GM19463 (cell line): ENCODE measurements at regions not wholly inside any gene's neighbourhood (a gene's known extent, or its start where the extent isn't known, plus 50 kb on each side); places are given as distances from the start of the nearest gene placed in this dataset.

Source experiments
- ATAC-seq: cut with Tn5 transposase; IDR thresholded peaks from one replicate; pipeline ENCODE4 v1.9.1; 2021; ENCODE audit warnings: mild to moderate bottlenecking, moderate library complexity; ENCODE audit not compliant: unreplicated experiment

GRCh38 chr20:11328839-11329238, 588.9 kb upstream of the BTBD3 start:
- ATAC-seq: no peak

GRCh38 chr20:11329271-11329670, 588.4 kb upstream of the BTBD3 start:
- ATAC-seq: no peak

GRCh38 chr20:11331096-11331495, 586.6 kb upstream of the BTBD3 start:
- no peak for ATAC-seq

- no peak for ATAC-seq
Measured at GRCh38 chr20:11332381-11332780, 585.3 kb upstream of the BTBD3 start.

GRCh38 chr20:11333634-11334033, 584.1 kb upstream of the BTBD3 start:
- ATAC-seq: no peak

GRCh38 chr20:11337361-11338130, 580.1 kb upstream of the BTBD3 start:
- ATAC-seq: no peak

- no peak for ATAC-seq
Measured at GRCh38 chr20:11338496-11339306, 579.0 kb upstream of the BTBD3 start.

- no peak for ATAC-seq
Measured at GRCh38 chr20:11344939-11345338, 572.8 kb upstream of the BTBD3 start.

- ATAC-seq: no peak
Measured at GRCh38 chr20:11347738-11348137, 570.0 kb upstream of the BTBD3 start.

- ATAC-seq: no peak
Measured at GRCh38 chr20:11350126-11351005, 567.3 kb upstream of the BTBD3 start.

GRCh38 chr20:11352041-11352440, 565.7 kb upstream of the BTBD3 start:
- no peak for ATAC-seq

- ATAC-seq: no peak
Measured at GRCh38 chr20:11354846-11355245, 562.8 kb upstream of the BTBD3 start.

- ATAC-seq: no peak
Measured at GRCh38 chr20:11355345-11355744, 562.3 kb upstream of the BTBD3 start.

- ATAC-seq: no peak
Measured at GRCh38 chr20:11356061-11356460, 561.6 kb upstream of the BTBD3 start.

- no peak for ATAC-seq
Measured at GRCh38 chr20:11362450-11362849, 555.2 kb upstream of the BTBD3 start.

GRCh38 chr20:11364736-11365135, 553.0 kb upstream of the BTBD3 start:
- ATAC-seq: no peak

- no peak for ATAC-seq
Measured at GRCh38 chr20:11366660-11367059, 551.0 kb upstream of the BTBD3 start.

GRCh38 chr20:11368499-11368898, 549.2 kb upstream of the BTBD3 start:
- ATAC-seq: no peak

- ATAC-seq: no peak
Measured at GRCh38 chr20:11368965-11369711, 548.6 kb upstream of the BTBD3 start.

- no peak for ATAC-seq
Measured at GRCh38 chr20:11371831-11372230, 545.9 kb upstream of the BTBD3 start.
